ENCODE measurements at regions not wholly inside any gene's neighbourhood (a gene's known extent, or its start where the extent isn't known, plus 50 kb on each side); places are given as distances from the start of the nearest gene placed in this dataset.

GRCh38 chr16:9404811-9405210, 313.4 kb downstream of the HAPSTR1 start:
- Histone ChIP-seq H3K9me3 (replicated peaks; ENCODE audit: control insufficient read depth, insufficient read depth, low read length) (no peaks in the 10 kb centered on the region), H2AFZ (ENCODE audit: low read depth, low read length) (no peak overlapping the region), H3K36me3 (ENCODE audit: control insufficient read depth in 2 of 2, extremely low read depth in 1 of 2, insufficient read depth in 2 of 2, low read length in 2 of 2) (no peaks in the 10 kb centered on the region), H3K4me2 (ENCODE audit: insufficient read depth, low read length) (no peak overlapping the region), H3K4me1 (ENCODE audit: control insufficient read depth, extremely low read depth, insufficient read depth, low read length) (no peaks in the 10 kb centered on the region), H3K79me2 (ENCODE audit: control insufficient read depth, insufficient read depth, low read length) (no peaks in the 10 kb centered on the region), H3K9me1 (replicated peaks; ENCODE audit: control insufficient read depth, extremely low read depth, insufficient read depth, low read length) (no peaks in the 10 kb centered on the region), H3K4me3 (replicated peaks in 1 of 3; ENCODE audit: insufficient read depth in 1 of 3, low read depth in 1 of 3, low read length in 3 of 3) (no peak overlapping the region), H3K9ac (replicated peaks; ENCODE audit: extremely low read depth, insufficient read depth, low read length) (no peak overlapping the region), H3K27ac (ENCODE audit: insufficient read depth, low read depth, low read length) (no peak overlapping the region), H4K20me1 (replicated peaks; ENCODE audit: control insufficient read depth, extremely low read depth, insufficient read depth, low read length) (no peaks in the 10 kb centered on the region), H3K27me3 (ENCODE audit: control insufficient read depth in 2 of 2, insufficient read depth in 2 of 2, low read length in 2 of 2) (no peaks in the 10 kb centered on the region)
- no peak for TF ChIP-seq JUN (IDR thresholded peaks at IDR 0.05; ENCODE audit: borderline replicate concordance, insufficient read depth, insufficient read length, low read depth)
- no peak for TF ChIP-seq FOS (IDR thresholded peaks at IDR 0.05; ENCODE audit: borderline replicate concordance, insufficient read depth, low read length)
- no peak for TF ChIP-seq MAX (IDR thresholded peaks at IDR 0.05; ENCODE audit: insufficient read depth, insufficient read length)
- TF ChIP-seq MYC (IDR thresholded peaks at IDR 0.05; ENCODE audit: low read depth, low read length), result no peak
- no peak for TF ChIP-seq POLR2A (IDR thresholded peaks at IDR 0.05; ENCODE audit: low read depth, low read length)
- TF ChIP-seq POLR2AphosphoS5 (IDR thresholded peaks at IDR 0.05; ENCODE audit: insufficient read depth, low read depth, low read length), result no peak
- no peak for TF ChIP-seq GATA2 (IDR thresholded peaks at IDR 0.05; ENCODE audit: insufficient read depth, insufficient read length, low read depth, low read length)
- no peak for TF ChIP-seq CTCF (IDR thresholded peaks at IDR 0.05; ENCODE audit: extremely low read depth in 1 of 2, insufficient read depth in 1 of 2, low read depth in 1 of 2, low read length in 2 of 2)
- no peak for TF ChIP-seq EZH2 (IDR thresholded peaks at IDR 0.05; ENCODE audit: borderline replicate concordance, low read depth, low read length, severe bottlenecking)
- FAIRE-seq (no peak), DNase-seq (ENCODE audit: low read depth, low spot score) (no peak)
- intact Hi-C loops (cut with micrococcal nuclease), result no loop called here
- no TSS peak for BruUV-seq (replicated peaks)
- ChIA-PET CTCF (no interaction called here), POLR2A (no interaction called here)
- dilution Hi-C loops (cut with MboI; ENCODE audit: extremely low pct_ligation_motif_present, low sequenced_read_pairs), result no loop called here
